SK-N-SH treated with all-trans-retinoic acid at 6 μM for 48 hours (cell line): ENCODE measurements at regions not wholly inside any gene's neighbourhood (a gene's known extent, or its start where the extent isn't known, plus 50 kb on each side); places are given as distances from the start of the nearest gene placed in this dataset.

Experiments used
- ATAC-seq: fragments of 200-7000 bp; cut with Tn5 transposase; 3 replicates; pipeline ENCODE4 v1.9.1; 2020; ENCODE audit warnings: mild to moderate bottlenecking, moderate library complexity
- ARNTL ChIP-seq: fragments of 450-650 bp; formaldehyde crosslinking; IDR thresholded peaks from 2 replicates; pipeline ENCODE4 v1.5.0; 2020; ENCODE audit warnings: low read depth, mild to moderate bottlenecking, moderate library complexity, borderline replicate concordance
- CSDC2 ChIP-seq: fragments of 250-450 bp; sonication (Bioruptor Pico); IDR thresholded peaks from 2 replicates; pipeline ENCODE4 v1.5.0; 2020; ENCODE audit warnings: mild to moderate bottlenecking, moderate library complexity
- CSRNP3 ChIP-seq: fragments of 250-450 bp; sonication (Bioruptor Pico); IDR thresholded peaks from 2 replicates; pipeline ENCODE4 v1.5.1; 2021; ENCODE audit warnings: mild to moderate bottlenecking, moderate library complexity
- ESRRG ChIP-seq: fragments of 250-450 bp; sonication (Bioruptor Pico); IDR thresholded peaks from 2 replicates; pipeline ENCODE4 v1.6.1; 2021; ENCODE audit warnings: mild to moderate bottlenecking
- GLIS3 ChIP-seq: fragments of 250-450 bp; sonication (Bioruptor Pico); IDR thresholded peaks from 2 replicates; pipeline ENCODE4 v1.5.0; 2020; ENCODE audit warnings: mild to moderate bottlenecking, moderate library complexity
- ISL1 ChIP-seq: fragments of 250-450 bp; sonication (Bioruptor Pico); IDR thresholded peaks from 2 replicates; pipeline ENCODE4 v2.1.2; 2022; ENCODE audit warnings: mild to moderate bottlenecking, moderate library complexity
- POU6F1 ChIP-seq: fragments of 250-450 bp; sonication (Bioruptor Pico); IDR thresholded peaks from 2 replicates; pipeline ENCODE4 v1.8.0; 2021; ENCODE audit warnings: low read depth, mild to moderate bottlenecking, moderate library complexity, borderline replicate concordance
- PPARA ChIP-seq: fragments of 250-450 bp; sonication (Bioruptor Pico); IDR thresholded peaks from 2 replicates; pipeline ENCODE4 v1.5.0; 2020; ENCODE audit warnings: mild to moderate bottlenecking, borderline replicate concordance
- RARB ChIP-seq: fragments of 250-450 bp; sonication (Bioruptor Pico); IDR thresholded peaks from 2 replicates; pipeline ENCODE4 v1.8.0; 2021; ENCODE audit warnings: mild to moderate bottlenecking, moderate library complexity
- TCF4 ChIP-seq: fragments of 250-450 bp; sonication (Bioruptor Pico); IDR thresholded peaks from 2 replicates; pipeline ENCODE4 v1.8.0; 2021; ENCODE audit warnings: mild to moderate bottlenecking, moderate library complexity, borderline replicate concordance
- TOX ChIP-seq: fragments of 250-450 bp; sonication (Bioruptor Pico); IDR thresholded peaks from 2 replicates; pipeline ENCODE4 v1.8.0; 2021; ENCODE audit warnings: mild to moderate bottlenecking, moderate library complexity, borderline replicate concordance
- TSHZ2 ChIP-seq: fragments of 250-450 bp; sonication (Bioruptor Pico); IDR thresholded peaks from 2 replicates; pipeline ENCODE4 v1.5.0; 2020; ENCODE audit warnings: mild to moderate bottlenecking, moderate library complexity
- ZC3H10 ChIP-seq: fragments of 250-450 bp; sonication (Bioruptor Pico); IDR thresholded peaks from 2 replicates; pipeline ENCODE4 v1.5.1; 2021; ENCODE audit warnings: mild to moderate bottlenecking, moderate library complexity
- ZFP3 ChIP-seq: fragments of 250-450 bp; sonication (Bioruptor Pico); IDR thresholded peaks from 2 replicates; pipeline ENCODE4 v1.5.0; 2020; ENCODE audit warnings: mild to moderate bottlenecking, moderate library complexity
- ZFP30 ChIP-seq: fragments of 450-650 bp; formaldehyde crosslinking; IDR thresholded peaks from 2 replicates; pipeline ENCODE4 v1.5.0; 2022; ENCODE audit warnings: mild to moderate bottlenecking, moderate library complexity
- ZNF565 ChIP-seq: fragments of 450-650 bp; formaldehyde crosslinking; conservative IDR thresholded peaks from 2 replicates; pipeline ENCODE4 v1.5.0; 2020; ENCODE audit warnings: low read depth, mild to moderate bottlenecking, moderate library complexity
- ZNF70 ChIP-seq: fragments of 450-650 bp; formaldehyde crosslinking; IDR thresholded peaks from 2 replicates; pipeline ENCODE4 v1.5.0; 2020; ENCODE audit warnings: mild to moderate bottlenecking, moderate library complexity

DNA sequence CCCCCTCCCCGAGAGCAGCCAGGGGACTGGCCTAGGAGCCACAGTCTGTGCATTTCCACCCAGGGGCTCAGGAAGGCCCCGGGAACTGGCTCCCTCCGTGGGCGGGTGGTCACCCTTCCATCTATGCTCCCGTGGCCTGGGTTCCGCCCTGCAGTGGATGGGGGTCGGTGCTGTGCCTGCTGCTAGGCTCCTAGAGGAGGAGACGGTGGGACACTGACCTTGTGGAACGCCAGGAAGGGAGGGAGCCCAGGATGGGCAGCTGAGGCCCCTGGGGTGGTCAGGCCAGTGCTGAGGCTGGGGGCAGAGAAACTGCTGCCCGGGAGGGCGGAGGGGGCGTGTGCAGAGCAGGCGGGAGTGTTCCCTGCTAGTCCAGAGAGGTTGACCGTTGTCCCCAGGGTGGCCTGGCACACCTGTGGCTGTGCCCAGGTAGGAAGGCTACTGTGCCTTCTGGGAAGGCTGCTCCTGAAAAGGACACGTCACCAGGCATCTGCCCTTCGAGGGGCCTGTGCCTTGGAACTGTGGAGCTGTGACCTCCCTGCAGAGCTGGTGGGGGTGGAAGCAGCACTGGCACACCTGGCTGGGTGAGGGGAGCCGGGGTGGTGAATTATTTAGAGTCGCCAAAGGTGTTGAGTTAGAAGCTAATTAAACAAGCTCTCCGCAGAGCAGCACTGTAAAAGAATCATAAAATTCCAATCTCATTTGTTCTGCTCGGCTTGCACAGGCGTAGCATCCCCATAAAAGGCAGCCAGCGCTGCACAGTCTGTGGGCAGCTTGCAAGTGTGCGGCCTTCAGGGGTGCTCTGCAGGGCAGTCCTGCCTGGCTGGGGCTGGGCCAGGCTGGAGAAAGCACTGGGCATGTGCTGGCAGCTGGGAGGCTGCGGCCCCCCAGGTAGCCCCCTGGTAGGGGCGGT lies 145.1 kb downstream of the KIF26A start:
- no peak for ATAC-seq
- TF ChIP-seq POU6F1 (CRISPR knock-in tag) (no peak), GLIS3 (CRISPR knock-in tag) (no peak), CSDC2 (CRISPR knock-in tag) (no peak), RARB (CRISPR knock-in tag) (no peak), ZC3H10 (no peak), CSRNP3 (CRISPR knock-in tag) (no peak), TOX (CRISPR knock-in tag) (no peak), TCF4 (CRISPR knock-in tag) (no peak), ARNTL (CRISPR knock-in tag) (no peak), TSHZ2 (no peak), PPARA (no peak), ZNF70 (CRISPR knock-in tag) (no peak), ISL1 (CRISPR knock-in tag) (no peak), ZFP30 (CRISPR knock-in tag) (no peak)

GRCh38 chr14:104284107-104284592 lies 145.8 kb downstream of the KIF26A start:
- TF ChIP-seq ZFP30 (CRISPR knock-in tag) (no peak), ZNF565 (CRISPR knock-in tag) (no peak)

GRCh38 chr14:104284636-104285507 lies 146.5 kb downstream of the KIF26A start:
- no peak for ATAC-seq
- TF ChIP-seq ESRRG (CRISPR knock-in tag) = no peak
- TF ChIP-seq ARNTL (CRISPR knock-in tag) = no peak
- TF ChIP-seq POU6F1 (CRISPR knock-in tag) = no peak
- TF ChIP-seq ZFP30 (CRISPR knock-in tag) = no peak
- TF ChIP-seq ISL1 (CRISPR knock-in tag) = no peak
- no peak for TF ChIP-seq ZFP3
- no peak for TF ChIP-seq CSRNP3 (CRISPR knock-in tag)
- no peak for TF ChIP-seq ZNF565 (CRISPR knock-in tag)

More at GRCh38 chr14:104284107-104284592, 145.8 kb downstream of the KIF26A start:
- no peak for ATAC-seq
